ENCODE measurements at regions not wholly inside any gene's neighbourhood (a gene's known extent, or its start where the extent isn't known, plus 50 kb on each side); places are given as distances from the start of the nearest gene placed in this dataset.

DNA sequence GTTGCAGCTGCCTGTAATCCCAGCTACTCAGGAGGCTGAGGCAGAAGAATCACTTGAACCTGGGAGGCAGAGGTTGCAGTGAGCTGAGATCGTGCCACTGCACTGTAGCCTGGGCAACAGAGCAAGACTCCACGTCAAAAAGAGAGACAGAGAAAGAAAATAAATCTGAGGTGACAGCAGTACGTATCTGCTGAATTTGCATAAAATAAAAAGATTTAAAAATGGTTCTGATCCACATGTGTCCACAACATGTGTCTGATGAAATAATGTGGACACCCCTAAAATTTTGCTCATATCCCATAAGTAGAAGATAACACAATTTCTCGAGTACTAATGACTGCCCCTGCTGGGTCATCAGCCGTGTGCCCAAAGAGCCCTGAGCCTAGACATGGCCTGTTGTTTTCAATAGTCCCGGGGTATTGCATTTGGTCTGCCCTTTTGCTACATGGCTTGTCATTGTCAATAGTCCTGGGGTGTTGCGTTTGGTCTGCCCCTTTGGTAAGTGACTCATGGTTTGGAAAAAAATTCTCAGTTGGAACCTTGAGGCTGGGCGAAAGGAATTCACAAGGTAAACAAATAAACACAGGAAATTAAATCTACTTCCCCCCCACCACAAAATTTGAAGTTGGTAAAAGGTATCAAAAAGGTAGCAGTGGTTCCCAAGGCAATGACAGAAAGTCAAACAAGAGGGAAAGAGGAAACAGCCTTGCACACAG is 434.6 kb upstream of the MAF start:
- 83% methylated on average over 8 of the region's 8 CpGs for WGBS
- no peak overlapping the region for H3K27ac ChIP-seq (replicated peaks in 1 of 4)
- no peak overlapping the region for H3K4me3 ChIP-seq
- H3K4me1 ChIP-seq, result no peaks in the 10 kb centered on the region
- no peaks in the 10 kb centered on the region for H3K36me3 ChIP-seq
- H3K27me3 ChIP-seq, result no peaks in the 10 kb centered on the region
- peaks cover 0 to 12% (median 4%) of the 10 kb centered on the region in 4 donors for H3K9me3 ChIP-seq
- no peak for TF ChIP-seq POLR2AphosphoS5 (IDR thresholded peaks at IDR 0.05)
- DNase-seq (ENCODE audit: extremely low spot score), result no peak
- intact Hi-C loops (cut with DNase I), result no loop called here

DNA sequence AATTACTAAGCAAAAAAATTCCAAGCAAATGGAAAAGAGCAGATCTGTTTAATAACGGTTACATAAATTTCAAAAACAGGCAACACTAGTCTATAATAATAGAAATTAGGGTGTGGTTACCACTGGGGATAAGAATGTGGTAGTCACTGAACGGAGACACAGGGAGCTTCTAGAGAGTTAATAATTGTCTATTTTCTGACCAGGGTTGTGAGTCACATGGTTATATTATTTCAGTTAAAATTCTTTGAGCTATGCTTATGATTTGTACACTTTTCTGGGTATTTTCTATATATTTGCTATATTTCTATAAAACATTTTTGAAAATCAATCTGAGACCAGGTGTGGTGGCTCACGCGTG is 433.9 kb upstream of the MAF start:
- no peaks in the 10 kb centered on the region for H3K27me3 ChIP-seq
- TF ChIP-seq EP300 (IDR thresholded peaks at IDR 0.05) (no peak), POLR2A (IDR thresholded peaks at IDR 0.05; ENCODE audit: low read depth) (no peak)
- TF ChIP-seq, protein P1, sequence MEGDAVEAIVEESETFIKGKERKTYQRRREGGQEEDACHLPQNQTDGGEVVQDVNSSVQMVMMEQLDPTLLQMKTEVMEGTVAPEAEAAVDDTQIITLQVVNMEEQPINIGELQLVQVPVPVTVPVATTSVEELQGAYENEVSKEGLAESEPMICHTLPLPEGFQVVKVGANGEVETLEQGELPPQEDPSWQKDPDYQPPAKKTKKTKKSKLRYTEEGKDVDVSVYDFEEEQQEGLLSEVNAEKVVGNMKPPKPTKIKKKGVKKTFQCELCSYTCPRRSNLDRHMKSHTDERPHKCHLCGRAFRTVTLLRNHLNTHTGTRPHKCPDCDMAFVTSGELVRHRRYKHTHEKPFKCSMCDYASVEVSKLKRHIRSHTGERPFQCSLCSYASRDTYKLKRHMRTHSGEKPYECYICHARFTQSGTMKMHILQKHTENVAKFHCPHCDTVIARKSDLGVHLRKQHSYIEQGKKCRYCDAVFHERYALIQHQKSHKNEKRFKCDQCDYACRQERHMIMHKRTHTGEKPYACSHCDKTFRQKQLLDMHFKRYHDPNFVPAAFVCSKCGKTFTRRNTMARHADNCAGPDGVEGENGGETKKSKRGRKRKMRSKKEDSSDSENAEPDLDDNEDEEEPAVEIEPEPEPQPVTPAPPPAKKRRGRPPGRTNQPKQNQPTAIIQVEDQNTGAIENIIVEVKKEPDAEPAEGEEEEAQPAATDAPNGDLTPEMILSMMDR (IDR thresholded peaks at IDR 0.05), result no peak
- WGBS, result 91% methylated on average over 4 of the region's 4 CpGs
- DNase-seq (ENCODE audit: extremely low spot score), result no peak
- no peaks in the 10 kb centered on the region for H3K36me3 ChIP-seq
- no peak overlapping the region for H3K27ac ChIP-seq (replicated peaks in 1 of 4)
- no peaks in the 10 kb centered on the region for H3K4me1 ChIP-seq
- no peak overlapping the region for H3K4me3 ChIP-seq
- intact Hi-C loops (cut with DNase I), result no loop called here
- H3K9me3 ChIP-seq, result peaks cover 0 to 8% (median under 1%) of the 10 kb centered on the region in 4 donors

DNA sequence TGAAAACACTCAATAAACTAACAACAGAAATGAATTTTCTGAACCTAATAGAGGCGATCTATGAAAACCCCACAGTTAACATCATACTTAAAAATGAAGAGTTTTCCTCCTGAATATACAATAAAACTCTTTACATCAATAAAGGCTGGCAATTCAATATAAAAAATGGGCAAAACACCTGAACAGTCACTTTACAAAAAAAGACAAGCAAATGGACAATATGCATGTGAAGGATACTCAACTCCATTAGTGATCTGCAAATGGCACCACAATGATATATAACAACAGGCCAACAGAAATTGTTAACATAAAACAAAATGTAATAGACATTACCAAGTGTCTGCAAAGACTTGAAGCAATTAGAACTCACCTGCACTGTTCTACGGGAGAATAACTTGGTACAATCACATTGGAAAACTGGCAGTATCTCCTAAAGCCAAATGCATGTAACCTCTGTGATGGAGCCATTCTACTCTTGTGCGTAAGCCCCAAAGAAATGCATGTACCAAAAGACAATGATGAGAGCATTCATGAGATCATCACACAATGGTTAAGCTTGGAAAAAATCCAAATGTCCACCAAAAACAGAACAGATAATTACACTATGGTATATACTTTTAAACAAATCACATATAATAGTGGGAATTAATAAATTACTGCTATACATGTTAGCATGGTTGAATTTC is 433.4 kb upstream of the MAF start:
- Histone ChIP-seq H3K9me3 (peaks cover 0 to 7% (median 0%) of the 10 kb centered on the region in 4 donors), H3K36me3 (no peaks in the 10 kb centered on the region), H3K27me3 (no peaks in the 10 kb centered on the region), H3K4me3 (no peak overlapping the region), H3K27ac (replicated peaks in 1 of 4) (no peak overlapping the region), H3K4me1 (no peaks in the 10 kb centered on the region)
- WGBS, result 91% methylated on average over 3 of the region's 3 CpGs
- no peak for DNase-seq (ENCODE audit: extremely low spot score)
- TF ChIP-seq EP300 (IDR thresholded peaks at IDR 0.05), result no peak
- no peak for TF ChIP-seq POLR2AphosphoS5 (IDR thresholded peaks at IDR 0.05)
- TF ChIP-seq, protein P1 (IDR thresholded peaks at IDR 0.05), result no peak
- no peak for TF ChIP-seq POLR2A (IDR thresholded peaks at IDR 0.05; ENCODE audit: low read depth)
- intact Hi-C loops (cut with DNase I), result no loop called here

DNA sequence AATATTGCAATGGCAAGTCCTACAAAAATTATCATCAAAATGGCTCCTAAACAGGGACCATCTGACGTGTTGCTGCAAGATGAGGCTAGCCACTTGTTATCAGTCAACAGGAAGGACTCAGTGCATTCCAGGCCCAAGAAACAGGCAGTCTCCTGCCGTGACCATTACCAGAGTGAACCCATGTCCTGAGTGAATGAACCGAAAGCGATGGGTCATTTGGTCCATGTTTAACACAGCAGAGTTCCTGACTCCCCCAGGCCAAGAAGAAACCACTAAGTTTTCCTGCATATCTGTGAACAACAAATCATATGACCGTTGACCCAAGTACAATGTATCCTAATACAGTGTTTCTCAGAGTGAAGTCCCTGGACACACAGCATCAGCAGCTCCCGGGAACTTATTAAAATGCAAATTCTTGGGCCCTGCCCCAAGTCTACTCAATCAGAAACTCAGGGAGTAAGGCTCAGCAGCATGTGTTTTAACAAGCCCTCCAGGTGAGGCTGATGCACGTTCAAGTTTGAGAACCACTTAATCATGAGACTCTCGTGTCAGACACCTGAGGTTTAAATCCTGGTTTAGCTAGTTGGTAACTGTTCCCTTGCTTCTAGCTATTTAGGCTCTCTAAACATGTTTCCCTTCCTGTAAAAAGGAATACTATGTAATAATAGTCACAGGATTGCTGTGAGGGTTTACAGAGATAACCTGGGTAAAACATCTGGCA is 429.4 kb upstream of the MAF start:
- intact Hi-C loops (cut with DNase I), result no loop called here
- no peaks in the 10 kb centered on the region for H3K36me3 ChIP-seq
- no peak overlapping the region for H3K27ac ChIP-seq (replicated peaks in 1 of 4)
- DNase-seq (ENCODE audit: extremely low spot score), result no peak
- H3K27me3 ChIP-seq, result no peaks in the 10 kb centered on the region
- H3K4me1 ChIP-seq, result peaks cover 0 to 9% (median 3%) of the 10 kb centered on the region in 4 donors
- TF ChIP-seq EP300 (IDR thresholded peaks at IDR 0.05) (no peak), POLR2AphosphoS5 (IDR thresholded peaks at IDR 0.05) (no peak), POLR2A (IDR thresholded peaks at IDR 0.05; ENCODE audit: low read depth) (no peak)
- TF ChIP-seq, protein P1 (IDR thresholded peaks at IDR 0.05), result no peak
- no peak overlapping the region for H3K4me3 ChIP-seq
- 95% methylated on average over 6 of the region's 8 CpGs for WGBS
- peaks cover 0 to 7% (median 0%) of the 10 kb centered on the region in 4 donors for H3K9me3 ChIP-seq

DNA sequence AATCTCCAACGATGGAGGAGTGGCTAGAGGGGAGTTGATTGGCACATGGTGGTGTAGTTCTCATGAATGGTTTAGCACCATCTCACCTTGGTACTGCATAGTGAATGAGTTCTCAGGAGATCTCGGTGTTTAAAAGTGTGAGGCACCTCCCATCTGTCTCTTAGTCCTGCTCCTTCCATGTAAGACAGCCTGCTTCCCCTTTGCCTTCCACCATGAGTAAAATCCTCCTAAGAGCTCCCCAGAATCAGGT is 428.8 kb upstream of the MAF start:
- WGBS, result 84% methylated on average over 2 of the region's 2 CpGs
- TF ChIP-seq EP300 (IDR thresholded peaks at IDR 0.05), result no peak
- no peak for TF ChIP-seq POLR2AphosphoS5 (IDR thresholded peaks at IDR 0.05)
- no peak for TF ChIP-seq POLR2A (IDR thresholded peaks at IDR 0.05; ENCODE audit: low read depth)
- TF ChIP-seq, protein P1 (IDR thresholded peaks at IDR 0.05), result no peak
- H3K4me1 ChIP-seq, result peaks cover 0 to 9% (median 3%) of the 10 kb centered on the region in 4 donors
- H3K4me3 ChIP-seq, result no peak overlapping the region
- H3K36me3 ChIP-seq, result no peaks in the 10 kb centered on the region
- no peaks in the 10 kb centered on the region for H3K27me3 ChIP-seq
- intact Hi-C loops (cut with DNase I), result no loop called here
- peaks cover 0 to 6% (median 0%) of the 10 kb centered on the region in 4 donors for H3K9me3 ChIP-seq
- H3K27ac ChIP-seq (replicated peaks in 1 of 4), result no peak overlapping the region
- DNase-seq (ENCODE audit: extremely low spot score), result no peak

All from esophagus muscularis mucosa (tissue), 4 donors.